ENCODE measurements at regions not wholly inside any gene's neighbourhood (a gene's known extent, or its start where the extent isn't known, plus 50 kb on each side); places are given as distances from the start of the nearest gene placed in this dataset.

GRCh38 chr14:97838986-97839385 is 1041.8 kb downstream of the VRK1 start:
- TF ChIP-seq CTCF (IDR thresholded peaks at IDR 0.05; ENCODE audit: insufficient read depth, low read length) = no peak
- TF ChIP-seq REST (IDR thresholded peaks at IDR 0.05; ENCODE audit: insufficient replicate concordance, low read depth) = no peak
